Endothelial cell of umbilical vein (primary cell): ENCODE measurements at regions not wholly inside any gene's neighbourhood (a gene's known extent, or its start where the extent isn't known, plus 50 kb on each side); places are given as distances from the start of the nearest gene placed in this dataset.

Experiments used
- BruUV-seq: library from RNA; stranded (reverse); fragments of 400-500 nt; replicated peaks from 2 replicates; lab custom pipeline; 2021; lab: Mats Ljungman, UMichigan
- CTCF ChIA-PET: fragments of 300-600, 350-600 bp; sonication (Branson Sonifier 250); formaldehyde crosslinking; loops from one replicate; lab custom pipeline; 2021; ENCODE audit warnings: antibody characterized with exemption, inconsistent platforms; lab: Charles Lee
- POLR2A ChIA-PET: fragments of 300-600, 350-600 bp; sonication (Branson Sonifier 250); formaldehyde crosslinking; loops from one replicate; lab custom pipeline; 2021; ENCODE audit warnings: antibody characterized with exemption, inconsistent platforms; lab: Charles Lee
- DNase-seq: peaks from one replicate; pipeline ENCODE4 v3.0.0-alpha.2; 2011; ENCODE audit warnings: low read depth, low spot score
- FAIRE-seq: peaks from 2 replicates; lab custom pipeline; 2011; peaks lifted over from hg19 to GRCh38; lab: Jason Lieb, UNC
- H2AFZ ChIP-seq: 2 replicates; pipeline ENCODE4 v1.6.0; 2012; ENCODE audit warnings: low read depth, low read length, control low read depth, inconsistent platforms
- H3K27ac ChIP-seq: 2 replicates; pipeline ENCODE4 v1.5.1; 2011; ENCODE audit warnings: low read depth, mild to moderate bottlenecking, control low read depth, low read length, moderate library complexity; ENCODE audit not compliant: insufficient read depth
- H3K27me3 ChIP-seq, 2 experiments: 2 replicates each; pipeline versions ENCODE4 v1.6.0 to v1.6.1; 2011; ENCODE audit warnings: low read length in 2 of 2, mixed read lengths in 1 of 2; ENCODE audit not compliant: control insufficient read depth in 2 of 2, insufficient read depth in 2 of 2
- H3K36me3 ChIP-seq, 2 experiments: 2 replicates in 1 of 2; 3 replicates in 1 of 2; pipeline ENCODE4 v1.5.1; 2011; ENCODE audit warnings: low read length in 2 of 2, mild to moderate bottlenecking in 1 of 2, moderate library complexity in 1 of 2; ENCODE audit not compliant: control insufficient read depth in 2 of 2, insufficient read depth in 2 of 2; ENCODE audit errors: extremely low read depth in 1 of 2
- H3K4me1 ChIP-seq: 3 replicates; pipeline ENCODE4 v1.5.1; 2011; ENCODE audit warnings: mild to moderate bottlenecking, low read length; ENCODE audit not compliant: control insufficient read depth, insufficient read depth; ENCODE audit errors: extremely low read depth
- H3K4me2 ChIP-seq: 2 replicates; pipeline ENCODE4 v1.6.1; 2011; ENCODE audit warnings: low read length, control low read depth, mixed read lengths; ENCODE audit not compliant: insufficient read depth
- H3K4me3 ChIP-seq, 3 experiments: fragments of 200-600 bp in 1 of 3; sonication (generic), shearing (Covaris generic) in 1 of 3; replicated peaks in 1 of 3; 2 replicates each; pipeline ENCODE4 v1.5.1; 2011 to 2016; ENCODE audit warnings: control low read depth in 3 of 3, low read length in 3 of 3, mild to moderate bottlenecking in 2 of 3, inconsistent platforms in 1 of 3, low read depth in 1 of 3, moderate library complexity in 1 of 3; ENCODE audit not compliant: insufficient read depth in 1 of 3
- H3K79me2 ChIP-seq: 2 replicates; pipeline ENCODE4 v1.6.0; 2012; ENCODE audit warnings: low read length, inconsistent platforms; ENCODE audit not compliant: control insufficient read depth, insufficient read depth
- H3K9ac ChIP-seq: replicated peaks from 2 replicates; pipeline ENCODE3; 2011; ENCODE audit warnings: low read length, control low read depth; ENCODE audit not compliant: insufficient read depth; ENCODE audit errors: extremely low read depth
- H3K9me1 ChIP-seq: replicated peaks from 3 replicates; pipeline ENCODE4 v1.6.0; 2011; ENCODE audit warnings: mild to moderate bottlenecking, low read length; ENCODE audit not compliant: control insufficient read depth, insufficient read depth; ENCODE audit errors: extremely low read depth
- H3K9me3 ChIP-seq: replicated peaks from 2 replicates; pipeline ENCODE4 v1.5.1; 2012; ENCODE audit warnings: low read length, inconsistent platforms; ENCODE audit not compliant: control insufficient read depth, insufficient read depth
- H4K20me1 ChIP-seq: replicated peaks from 2 replicates; pipeline ENCODE3; 2011; ENCODE audit warnings: mild to moderate bottlenecking, low read length; ENCODE audit not compliant: control insufficient read depth, insufficient read depth; ENCODE audit errors: extremely low read depth
- FOS ChIP-seq: IDR thresholded peaks from 2 replicates; pipeline ENCODE4 v1.6.1; 2011; ENCODE audit warnings: mild to moderate bottlenecking, low read length, moderate library complexity, borderline replicate concordance; ENCODE audit not compliant: insufficient read depth
- GATA2 ChIP-seq: IDR thresholded peaks from 2 replicates; pipeline ENCODE4 v1.7.0; 2011; ENCODE audit warnings: low read depth, mild to moderate bottlenecking, moderate library complexity, mixed read lengths, low read length; ENCODE audit not compliant: insufficient read length, insufficient read depth
- POLR2A ChIP-seq: IDR thresholded peaks from 2 replicates; pipeline ENCODE4 v1.6.1; 2012; ENCODE audit warnings: low read depth, mild to moderate bottlenecking, control low read depth, low read length
- POLR2AphosphoS5 ChIP-seq: IDR thresholded peaks from 2 replicates; pipeline ENCODE4 v1.6.1; 2012; ENCODE audit warnings: low read depth, mild to moderate bottlenecking, control low read depth, low read length, moderate library complexity; ENCODE audit not compliant: insufficient read depth
- dilution Hi-C: fragments of 300-500 bp; cut with MboI; formaldehyde crosslinking; loops from one replicate; pipeline ENCODE4 v1.15.0; 2019; ENCODE audit warnings: low sequenced_read_pairs; ENCODE audit not compliant: extremely low pct_ligation_motif_present
- intact Hi-C: fragments of 100-400 bp; cut with micrococcal nuclease; formaldehyde crosslinking; loops from one replicate; pipeline ENCODE4 v1.10.0; 2022
- TF ChIP-seq, protein P1 (sequence below), 2 donors: IDR thresholded peaks; 1 replicate in 1 of 2; 2 replicates in 1 of 2; pipeline ENCODE4 v1.5.1; 2011; ENCODE audit warnings: low read length in 2 of 2, mild to moderate bottlenecking in 2 of 2, moderate library complexity in 2 of 2, control low read depth in 1 of 2, inconsistent platforms in 1 of 2, low read depth in 1 of 2; ENCODE audit not compliant: insufficient read depth in 1 of 2; ENCODE audit errors: extremely low read depth in 1 of 2
- TF ChIP-seq, protein P2 (sequence below): IDR thresholded peaks from 2 replicates; pipeline ENCODE4 v1.6.1; 2011; ENCODE audit not compliant: insufficient read depth, insufficient read length

DNA sequence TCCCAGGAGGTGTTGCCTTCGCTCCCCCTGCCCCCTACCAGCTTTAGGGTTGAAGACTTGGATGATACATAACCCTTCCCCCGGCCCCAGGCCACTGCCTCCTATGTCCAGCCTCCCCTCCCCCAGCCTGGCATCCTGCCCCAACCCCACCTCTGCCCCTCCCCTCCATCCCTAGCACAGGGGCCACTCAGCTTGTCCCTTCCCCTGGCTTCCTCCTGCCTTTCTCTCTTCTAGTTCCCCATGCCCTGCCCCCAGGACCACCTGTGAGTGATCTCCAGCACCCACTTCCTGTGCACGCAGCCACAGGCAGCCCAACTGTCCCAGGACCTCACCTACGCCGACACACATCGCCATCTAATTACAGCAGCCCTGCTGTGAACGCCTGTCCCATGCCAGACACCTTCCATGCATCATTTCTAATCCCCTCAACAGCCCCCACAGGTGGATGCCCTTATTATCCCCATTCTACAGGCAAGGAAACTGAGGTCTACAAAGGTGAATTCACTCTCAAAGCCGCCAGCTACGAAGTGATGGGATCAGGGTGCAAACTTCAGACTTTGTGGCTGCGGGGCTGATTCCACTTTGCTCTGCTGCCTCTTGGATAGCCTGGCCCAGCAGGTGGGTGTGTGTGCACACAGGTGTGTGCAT is 82.4 kb upstream of the CHST15 start:
- TF ChIP-seq POLR2A, result no peak
- TF ChIP-seq POLR2AphosphoS5, result no peak
- no peak for TF ChIP-seq GATA2
- TF ChIP-seq FOS, result no peak
- TF ChIP-seq, protein P1, sequence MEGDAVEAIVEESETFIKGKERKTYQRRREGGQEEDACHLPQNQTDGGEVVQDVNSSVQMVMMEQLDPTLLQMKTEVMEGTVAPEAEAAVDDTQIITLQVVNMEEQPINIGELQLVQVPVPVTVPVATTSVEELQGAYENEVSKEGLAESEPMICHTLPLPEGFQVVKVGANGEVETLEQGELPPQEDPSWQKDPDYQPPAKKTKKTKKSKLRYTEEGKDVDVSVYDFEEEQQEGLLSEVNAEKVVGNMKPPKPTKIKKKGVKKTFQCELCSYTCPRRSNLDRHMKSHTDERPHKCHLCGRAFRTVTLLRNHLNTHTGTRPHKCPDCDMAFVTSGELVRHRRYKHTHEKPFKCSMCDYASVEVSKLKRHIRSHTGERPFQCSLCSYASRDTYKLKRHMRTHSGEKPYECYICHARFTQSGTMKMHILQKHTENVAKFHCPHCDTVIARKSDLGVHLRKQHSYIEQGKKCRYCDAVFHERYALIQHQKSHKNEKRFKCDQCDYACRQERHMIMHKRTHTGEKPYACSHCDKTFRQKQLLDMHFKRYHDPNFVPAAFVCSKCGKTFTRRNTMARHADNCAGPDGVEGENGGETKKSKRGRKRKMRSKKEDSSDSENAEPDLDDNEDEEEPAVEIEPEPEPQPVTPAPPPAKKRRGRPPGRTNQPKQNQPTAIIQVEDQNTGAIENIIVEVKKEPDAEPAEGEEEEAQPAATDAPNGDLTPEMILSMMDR (IDR thresholded peaks at IDR 0.05; ENCODE audit: extremely low read depth in 1 of 2, insufficient read depth in 1 of 2, low read depth in 1 of 2, low read length in 2 of 2), result no peak
- TF ChIP-seq, protein P2, sequence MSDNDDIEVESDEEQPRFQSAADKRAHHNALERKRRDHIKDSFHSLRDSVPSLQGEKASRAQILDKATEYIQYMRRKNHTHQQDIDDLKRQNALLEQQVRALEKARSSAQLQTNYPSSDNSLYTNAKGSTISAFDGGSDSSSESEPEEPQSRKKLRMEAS, result no peak

More for the DNA sequence above, 82.4 kb upstream of the CHST15 start:
- Histone ChIP-seq H3K4me3 (no peak overlapping the region), H3K27me3 (peaks cover 0 to 2% of the 10 kb centered on the region in 2 experiments), H3K9me1 (no peaks in the 10 kb centered on the region), H3K27ac (no peak overlapping the region), H3K79me2 (no peaks in the 10 kb centered on the region), H2AFZ (no peak overlapping the region), H3K4me1 (no peaks in the 10 kb centered on the region), H3K9ac (no peak overlapping the region), H4K20me1 (no peaks in the 10 kb centered on the region), H3K36me3 (no peaks in the 10 kb centered on the region), H3K4me2 (no peak overlapping the region), H3K9me3 (no peaks in the 10 kb centered on the region)
- ChIA-PET POLR2A (no interaction called here), CTCF (interaction anchor here (1.1 kb wide), 1 partner anchor 19 kb away, joined by 3 read pairs; no protein-coding TSS in a partner anchor)
- DNase-seq, result no peak
- intact Hi-C loops (no loop called here), dilution Hi-C loops (no loop called here)
- no TSS peak for BruUV-seq
- FAIRE-seq, result no peak
